Thyroid gland (tissue), 4 donors: ENCODE measurements at regions not wholly inside any gene's neighbourhood (a gene's known extent, or its start where the extent isn't known, plus 50 kb on each side); places are given as distances from the start of the nearest gene placed in this dataset.
"Not testable (repeated sequence)": the region's sequence is repeated elsewhere in the genome, so short reads cannot be mapped to it uniquely, and the experiment has no call there.

Source experiments
- CTCF ChIP-seq, 6 experiments: fragments of 200-600 bp in 3 of 6; fragments of 450-650 bp in 3 of 6; sonication (generic) in 3 of 6; IDR thresholded peaks; one replicate each; pipeline ENCODE4 v1.5.1; 2016 to 2019; ENCODE audit warnings: antibody characterized with exemption in 6 of 6, mild to moderate bottlenecking in 2 of 6, inconsistent platforms in 1 of 6, moderate library complexity in 1 of 6
- POLR2A ChIP-seq, 2 donors: fragments of 450-650 bp; IDR thresholded peaks; one replicate each; pipeline ENCODE4 v1.6.1; 2017; ENCODE audit warnings: antibody characterized with exemption in 2 of 2, mild to moderate bottlenecking in 2 of 2, moderate library complexity in 1 of 2

- TF ChIP-seq CTCF, POLR2A (IDR thresholded peaks at IDR 0.05): not testable (repeated sequence)
Observed at GRCh38 chr21:6569587-6570392, 3951.6 kb upstream of the TPTE start.
